Neural progenitor cell (in vitro differentiated cells): ENCODE measurements at regions not wholly inside any gene's neighbourhood (a gene's known extent, or its start where the extent isn't known, plus 50 kb on each side); places are given as distances from the start of the nearest gene placed in this dataset.

Experiments
- EZH2 ChIP-seq: fragments of 200-600 bp; sonication (generic); IDR thresholded peaks from 2 replicates; pipeline ENCODE4 v1.6.1; 2017; ENCODE audit warnings: antibody characterized with exemption, mild to moderate bottlenecking, moderate library complexity
- EZH2phosphoT487 ChIP-seq: fragments of 200-600 bp; sonication (generic); IDR thresholded peaks from 2 replicates; pipeline ENCODE4 v1.6.1; 2017; ENCODE audit warnings: antibody characterized with exemption
- TF ChIP-seq, protein P1 (sequence below): fragments of 200-600 bp; sonication (generic); IDR thresholded peaks from 2 replicates; pipeline ENCODE4 v1.5.1; 2017; ENCODE audit warnings: antibody characterized with exemption, mild to moderate bottlenecking

DNA sequence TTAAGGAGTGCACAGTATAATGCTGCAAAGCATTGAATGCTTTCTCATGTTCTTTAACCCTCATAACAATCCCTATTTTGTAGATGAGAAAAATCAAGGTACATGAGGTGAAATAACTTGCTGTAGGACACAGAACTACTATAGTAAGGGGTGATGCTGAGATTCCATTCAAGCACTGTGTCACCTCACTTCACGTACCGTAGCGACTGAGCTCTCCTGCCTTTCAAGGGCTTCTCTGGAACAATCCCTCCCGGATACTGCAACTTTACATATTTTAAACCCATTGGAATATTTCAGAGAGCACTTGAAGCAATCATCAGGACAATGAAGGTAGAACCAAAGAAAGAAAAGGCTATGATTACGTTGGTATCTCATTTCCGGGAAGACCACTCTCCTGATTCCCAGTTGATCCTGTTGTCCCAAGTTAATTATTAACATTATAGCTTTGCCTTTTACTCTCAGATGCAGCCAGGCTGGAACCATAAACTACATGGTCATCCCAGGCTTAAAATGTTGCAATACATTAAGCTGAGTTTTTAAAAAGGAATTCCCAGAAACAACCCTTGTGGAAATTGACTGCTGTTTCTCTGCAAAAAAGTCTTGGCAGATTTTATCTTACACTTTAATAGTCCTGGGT lies 252.2 kb upstream of the IGF1R start:
- TF ChIP-seq, protein P1, sequence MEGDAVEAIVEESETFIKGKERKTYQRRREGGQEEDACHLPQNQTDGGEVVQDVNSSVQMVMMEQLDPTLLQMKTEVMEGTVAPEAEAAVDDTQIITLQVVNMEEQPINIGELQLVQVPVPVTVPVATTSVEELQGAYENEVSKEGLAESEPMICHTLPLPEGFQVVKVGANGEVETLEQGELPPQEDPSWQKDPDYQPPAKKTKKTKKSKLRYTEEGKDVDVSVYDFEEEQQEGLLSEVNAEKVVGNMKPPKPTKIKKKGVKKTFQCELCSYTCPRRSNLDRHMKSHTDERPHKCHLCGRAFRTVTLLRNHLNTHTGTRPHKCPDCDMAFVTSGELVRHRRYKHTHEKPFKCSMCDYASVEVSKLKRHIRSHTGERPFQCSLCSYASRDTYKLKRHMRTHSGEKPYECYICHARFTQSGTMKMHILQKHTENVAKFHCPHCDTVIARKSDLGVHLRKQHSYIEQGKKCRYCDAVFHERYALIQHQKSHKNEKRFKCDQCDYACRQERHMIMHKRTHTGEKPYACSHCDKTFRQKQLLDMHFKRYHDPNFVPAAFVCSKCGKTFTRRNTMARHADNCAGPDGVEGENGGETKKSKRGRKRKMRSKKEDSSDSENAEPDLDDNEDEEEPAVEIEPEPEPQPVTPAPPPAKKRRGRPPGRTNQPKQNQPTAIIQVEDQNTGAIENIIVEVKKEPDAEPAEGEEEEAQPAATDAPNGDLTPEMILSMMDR, result no peak
- no peak for TF ChIP-seq EZH2
- TF ChIP-seq EZH2phosphoT487, result no peak
